ENCODE measurements at regions not wholly inside any gene's neighbourhood (a gene's known extent, or its start where the extent isn't known, plus 50 kb on each side); places are given as distances from the start of the nearest gene placed in this dataset.

- no peak for TF ChIP-seq CTCF (IDR thresholded peaks at IDR 0.05; ENCODE audit: low read depth, low read length)
- H3K4me3 ChIP-seq (ENCODE audit: low read depth, low read length), result no peak overlapping the region
Observed at GRCh38 chr1:98084188-98084587, 163.4 kb upstream of the DPYD start.

GRCh38 chr1:98081944-98082343, 161.1 kb upstream of the DPYD start:
- no peak overlapping the region for H3K4me3 ChIP-seq (ENCODE audit: low read depth, low read length)
- no peak for TF ChIP-seq CTCF (IDR thresholded peaks at IDR 0.05; ENCODE audit: low read depth, low read length)

- H3K4me3 ChIP-seq (ENCODE audit: low read depth, low read length), result no peak overlapping the region
- no peak for TF ChIP-seq CTCF (IDR thresholded peaks at IDR 0.05; ENCODE audit: low read depth, low read length)
Observed at GRCh38 chr1:98078596-98078995, 157.8 kb upstream of the DPYD start.

- no peak overlapping the region for H3K4me3 ChIP-seq (ENCODE audit: low read depth, low read length)
- no peak for TF ChIP-seq CTCF (IDR thresholded peaks at IDR 0.05; ENCODE audit: low read depth, low read length)
Observed at GRCh38 chr1:98077691-98078090, 156.9 kb upstream of the DPYD start.

- TF ChIP-seq CTCF (IDR thresholded peaks at IDR 0.05; ENCODE audit: low read depth, low read length), result no peak
- no peak overlapping the region for H3K4me3 ChIP-seq (ENCODE audit: low read depth, low read length)
Observed at GRCh38 chr1:98075626-98076025, 154.8 kb upstream of the DPYD start.

- no peak for TF ChIP-seq CTCF (IDR thresholded peaks at IDR 0.05; ENCODE audit: low read depth, low read length)
- no peak overlapping the region for H3K4me3 ChIP-seq (ENCODE audit: low read depth, low read length)
Observed at GRCh38 chr1:98073823-98074222, 153.0 kb upstream of the DPYD start.

- no peak overlapping the region for H3K4me3 ChIP-seq (ENCODE audit: low read depth, low read length)
- no peak for TF ChIP-seq CTCF (IDR thresholded peaks at IDR 0.05; ENCODE audit: low read depth, low read length)
Observed at GRCh38 chr1:98073106-98073505, 152.3 kb upstream of the DPYD start.

All from WI38 (cell line).